GM21390 (cell line): ENCODE measurements at regions not wholly inside any gene's neighbourhood (a gene's known extent, or its start where the extent isn't known, plus 50 kb on each side); places are given as distances from the start of the nearest gene placed in this dataset.

Experiments
- ATAC-seq: cut with Tn5 transposase; IDR thresholded peaks from one replicate; pipeline ENCODE4 v1.9.1; 2021; ENCODE audit not compliant: unreplicated experiment

DNA sequence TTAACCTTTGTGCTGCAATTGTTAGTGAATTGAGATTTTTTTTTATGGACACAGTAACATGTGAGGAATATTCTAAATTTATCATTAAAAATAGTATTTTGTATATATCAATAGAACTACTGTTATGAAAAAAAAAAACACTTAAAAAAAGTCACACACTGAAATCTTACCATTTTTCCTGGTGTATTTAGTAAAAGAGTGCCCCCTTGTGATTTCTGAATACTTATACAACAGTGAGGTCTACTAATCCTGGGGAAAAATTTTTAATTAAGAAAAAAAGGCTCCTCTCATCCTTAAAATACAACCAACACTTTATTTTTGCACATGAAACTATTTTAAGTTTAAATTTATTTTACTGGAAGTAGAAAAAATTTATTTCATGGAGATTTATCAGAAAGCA is 56.4 kb upstream of the SPOCK3 start:
- ATAC-seq = no peak

DNA sequence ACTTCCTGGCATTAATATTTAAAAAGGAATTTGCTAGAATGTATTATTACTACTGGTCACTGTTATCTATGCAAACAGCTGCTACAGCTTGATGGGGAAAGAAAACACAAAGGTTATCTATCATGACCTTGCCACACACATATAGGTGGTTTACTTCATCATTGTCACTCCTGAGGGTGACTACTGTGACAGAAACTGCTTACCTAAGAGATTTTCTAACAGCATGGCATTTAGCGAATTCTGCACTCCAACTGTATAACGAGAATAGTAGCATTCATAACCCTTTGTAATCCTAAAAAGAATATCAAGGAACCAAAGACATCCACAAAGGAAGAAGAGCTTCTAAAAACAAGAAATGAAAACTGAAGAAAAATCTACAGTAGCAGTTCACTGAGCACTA is 74.6 kb upstream of the SPOCK3 start:
- no peak for ATAC-seq

DNA sequence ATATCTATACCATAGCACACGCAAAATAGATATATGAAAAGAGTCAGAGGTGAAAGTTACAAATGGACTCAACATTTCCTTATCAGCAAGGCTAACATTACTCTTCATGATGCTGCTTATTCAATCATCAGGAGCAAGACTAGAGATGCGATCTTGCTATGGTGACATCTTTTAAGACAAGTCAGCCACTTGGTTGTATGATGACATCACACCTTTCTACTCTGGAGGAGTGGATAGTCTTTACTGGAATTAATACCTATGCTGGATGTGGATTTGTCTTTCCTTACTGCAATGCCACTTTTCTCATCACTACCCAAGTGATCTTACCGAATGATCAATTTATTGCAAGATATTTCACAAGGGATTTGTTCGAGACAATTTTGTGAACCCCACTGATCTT is 87.0 kb upstream of the SPOCK3 start:
- ATAC-seq = no peak

DNA sequence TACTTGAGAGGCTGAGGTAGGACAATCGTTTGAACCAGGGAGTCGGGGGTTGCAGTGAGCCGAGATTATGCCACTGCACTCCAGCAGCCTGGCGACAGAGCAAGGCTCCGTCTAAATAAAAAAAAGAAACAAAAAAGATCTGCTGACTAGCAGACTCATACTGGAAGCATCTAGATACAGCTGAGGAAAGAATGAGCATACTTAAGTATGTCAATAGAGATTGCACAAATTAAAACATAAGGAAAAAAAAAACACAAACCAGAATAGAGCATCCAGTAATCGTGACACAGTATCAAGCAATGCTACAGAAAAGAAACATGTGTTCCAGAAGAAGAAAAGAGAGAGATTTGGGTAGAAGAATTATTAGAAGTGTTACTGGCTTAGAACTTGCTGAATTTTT is 105.5 kb upstream of the SPOCK3 start:
- ATAC-seq = no peak

DNA sequence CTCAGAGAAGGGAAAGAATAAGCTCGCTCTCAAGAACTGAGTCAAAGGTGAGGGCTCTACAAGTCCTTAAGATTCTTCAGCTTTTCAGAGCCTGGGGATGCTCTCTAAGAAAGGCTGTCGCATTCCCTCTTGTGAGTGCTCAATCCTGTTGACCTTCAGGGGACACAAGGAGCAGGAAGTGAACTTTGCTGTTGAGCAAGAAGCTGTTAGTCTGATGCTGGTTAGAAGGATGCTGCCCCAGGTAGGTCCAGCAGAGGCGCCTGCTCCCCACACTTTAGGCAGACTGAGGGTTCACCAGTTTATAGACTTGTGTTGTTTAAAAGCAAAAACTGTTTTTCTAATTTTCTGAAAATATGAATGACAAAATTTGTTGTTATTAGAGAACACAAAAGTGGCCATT is 125.4 kb upstream of the SPOCK3 start:
- no peak for ATAC-seq

DNA sequence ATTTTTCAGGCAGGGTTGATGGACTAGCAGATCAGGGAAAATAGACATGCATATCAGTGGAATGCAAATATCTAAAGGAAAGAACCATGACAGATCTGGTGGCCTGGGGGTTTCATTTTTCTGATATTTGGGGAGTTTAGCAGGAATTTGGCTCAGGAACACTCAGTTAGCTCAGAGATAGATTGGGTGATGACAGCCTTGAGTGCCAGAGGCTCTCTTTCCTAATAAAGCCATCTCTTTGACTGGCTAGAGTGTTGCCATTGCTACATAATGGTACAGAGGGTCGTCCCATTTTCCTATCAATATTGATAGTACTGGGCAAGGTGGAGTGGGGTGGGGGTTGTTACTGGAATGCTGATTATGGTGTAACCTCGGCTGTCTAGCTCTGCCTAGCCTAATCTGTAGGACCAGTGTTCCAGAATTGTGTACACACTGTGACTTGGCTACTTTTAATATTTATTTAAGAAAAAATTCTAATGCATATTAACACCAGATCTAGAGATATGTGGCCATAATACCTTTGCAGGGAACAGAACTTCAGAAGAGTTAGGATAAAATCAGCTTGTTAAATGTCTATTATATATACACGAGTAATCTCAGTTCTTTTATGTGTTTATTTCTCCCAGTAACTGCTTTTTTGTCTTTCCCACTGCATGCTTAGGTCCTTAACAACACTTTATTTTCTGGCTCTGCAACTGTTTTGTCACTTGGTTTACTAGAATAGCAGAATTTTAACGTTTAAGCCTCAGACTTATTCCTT is 145.0 kb upstream of the SPOCK3 start:
- ATAC-seq = no peak

DNA sequence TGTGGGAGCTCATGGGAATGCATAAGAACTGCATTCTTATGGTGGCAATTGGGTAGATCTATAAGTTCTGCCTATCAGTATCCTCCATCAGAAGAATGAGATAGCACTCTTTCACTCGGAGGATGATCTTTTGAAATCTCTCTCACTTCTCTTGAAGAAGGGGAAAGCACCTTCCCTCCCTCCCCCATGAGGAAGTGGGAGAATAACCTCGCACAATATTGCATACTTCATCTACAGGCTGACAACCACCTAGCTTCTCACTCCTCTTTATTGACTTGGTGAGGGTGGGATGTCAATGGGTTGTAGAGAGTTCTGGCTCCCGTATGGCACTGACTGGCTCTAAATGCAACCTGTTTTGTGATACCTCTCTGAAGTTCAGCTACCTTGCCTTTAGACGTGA is 146.7 kb upstream of the SPOCK3 start:
- no peak for ATAC-seq

DNA sequence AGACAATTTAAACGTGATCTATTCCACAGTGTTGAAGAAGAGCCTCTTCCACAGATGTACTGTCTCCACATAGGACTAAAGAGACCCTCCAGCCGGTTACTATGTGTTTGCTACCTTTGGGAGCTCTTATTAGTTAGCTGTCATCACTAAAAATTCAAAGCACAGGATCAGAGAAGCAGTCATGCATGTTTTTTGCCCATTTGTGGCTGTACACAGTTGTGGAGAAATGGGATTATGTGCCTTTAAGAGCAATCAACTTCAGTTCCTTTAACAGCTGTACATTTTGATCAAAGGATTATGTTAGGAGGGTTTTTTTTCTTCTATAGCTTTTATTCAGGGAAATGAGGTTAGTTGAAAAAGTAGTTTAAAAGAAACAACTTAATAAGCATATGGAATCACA is 149.0 kb upstream of the SPOCK3 start:
- ATAC-seq = no peak

DNA sequence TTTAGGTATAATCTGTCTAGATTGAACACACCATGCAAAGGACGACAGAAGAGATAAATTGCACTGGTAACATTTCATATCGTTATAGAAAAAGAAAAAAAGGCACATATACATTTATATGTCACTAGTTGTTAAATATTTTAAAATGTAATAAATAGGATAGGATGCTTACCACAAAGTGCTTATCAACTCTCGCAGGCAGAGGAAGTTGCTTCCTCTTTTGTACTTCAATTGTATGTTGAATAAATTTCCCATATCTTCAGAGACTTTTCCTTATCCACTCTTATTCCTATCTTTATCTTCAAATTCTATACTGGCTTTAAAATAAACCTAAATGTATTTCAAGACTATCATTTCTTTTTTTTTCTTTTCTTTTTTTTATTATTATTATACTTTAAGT is 163.3 kb upstream of the SPOCK3 start:
- ATAC-seq = no peak

DNA sequence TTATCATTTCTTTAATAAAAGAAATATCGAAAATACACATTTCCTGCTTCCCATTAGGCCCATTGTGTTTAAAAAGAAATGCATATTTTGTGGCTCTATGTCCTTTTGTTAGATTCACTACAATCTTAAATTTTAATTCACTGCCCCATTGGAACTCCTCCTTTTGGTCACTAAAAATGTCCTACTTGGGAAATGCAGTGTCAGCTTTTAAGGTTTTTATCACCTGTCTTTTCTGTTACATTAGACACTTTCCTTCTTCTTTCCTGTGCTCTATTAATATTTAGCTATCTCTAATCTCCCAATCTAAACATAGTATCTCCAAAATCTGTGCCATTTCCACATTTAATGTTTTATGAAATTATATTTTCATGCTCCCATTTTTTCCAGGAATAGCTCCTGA is 164.9 kb upstream of the SPOCK3 start:
- no peak for ATAC-seq

DNA sequence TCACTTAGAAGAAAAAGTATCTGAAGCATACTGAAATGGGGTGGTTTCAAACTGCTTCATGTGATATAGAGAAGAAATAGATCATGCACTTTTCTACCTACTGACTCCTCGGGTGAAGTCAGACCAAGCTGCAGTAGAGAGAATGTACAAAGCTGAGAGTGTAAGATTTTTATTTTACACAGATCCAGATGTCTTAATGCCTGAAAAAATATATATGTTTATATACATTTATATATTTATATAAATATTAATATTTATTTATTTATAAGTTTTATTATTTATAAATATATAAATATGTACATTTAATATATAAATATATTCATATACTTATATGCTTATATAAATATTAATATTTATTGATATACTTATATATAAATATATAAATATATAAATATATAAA is 171.9 kb upstream of the SPOCK3 start:
- no peak for ATAC-seq

DNA sequence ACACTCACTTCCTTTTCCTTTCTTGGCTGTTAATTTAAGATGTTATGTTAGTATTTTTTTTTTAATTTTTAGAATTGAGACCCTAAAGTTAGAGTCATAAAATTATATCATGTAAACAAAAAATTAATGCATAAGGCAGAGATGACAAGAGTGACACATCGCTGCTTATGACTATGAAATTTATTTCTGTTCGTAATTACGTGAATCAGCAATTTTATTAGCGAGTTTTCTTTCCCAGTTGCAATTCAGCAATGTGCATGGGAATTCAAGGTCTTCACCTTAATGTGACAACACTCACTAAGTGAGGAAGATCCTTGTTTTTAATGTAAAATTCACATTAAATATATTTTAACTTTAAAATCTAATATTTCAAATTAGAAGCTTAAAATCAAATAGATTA is 181.2 kb upstream of the SPOCK3 start:
- no peak for ATAC-seq

DNA sequence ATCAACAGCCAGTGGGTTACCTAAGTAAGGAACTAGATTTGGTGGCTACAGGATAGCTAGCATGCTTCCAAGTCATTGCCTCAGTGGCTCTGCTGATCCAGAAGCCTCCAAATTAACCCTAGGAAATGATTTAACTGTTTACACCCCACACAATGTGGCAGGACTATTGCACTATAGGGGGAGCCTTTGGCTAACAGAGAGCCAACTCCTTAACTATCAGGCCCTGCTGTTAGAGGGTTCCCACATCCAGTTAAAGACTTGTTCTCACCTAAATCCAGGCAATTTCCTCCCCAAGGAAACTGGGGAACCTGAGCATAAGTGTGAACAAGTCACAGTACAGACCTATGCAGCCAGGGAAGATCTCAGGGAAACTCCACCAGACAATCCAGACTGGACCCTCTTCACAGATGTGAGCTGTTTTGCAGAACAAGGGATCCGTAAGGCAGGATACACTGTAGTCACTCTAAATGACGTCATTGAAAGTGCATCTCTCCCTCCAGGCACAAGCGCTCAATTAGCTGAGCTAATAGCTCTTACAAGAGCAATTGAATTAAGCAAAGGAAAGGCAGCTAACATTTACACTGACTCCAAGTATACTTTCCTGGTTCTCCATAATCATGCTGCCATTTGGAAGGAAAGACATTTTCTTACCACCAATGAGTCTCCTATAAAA is 185.3 kb upstream of the SPOCK3 start:
- no peak for ATAC-seq

DNA sequence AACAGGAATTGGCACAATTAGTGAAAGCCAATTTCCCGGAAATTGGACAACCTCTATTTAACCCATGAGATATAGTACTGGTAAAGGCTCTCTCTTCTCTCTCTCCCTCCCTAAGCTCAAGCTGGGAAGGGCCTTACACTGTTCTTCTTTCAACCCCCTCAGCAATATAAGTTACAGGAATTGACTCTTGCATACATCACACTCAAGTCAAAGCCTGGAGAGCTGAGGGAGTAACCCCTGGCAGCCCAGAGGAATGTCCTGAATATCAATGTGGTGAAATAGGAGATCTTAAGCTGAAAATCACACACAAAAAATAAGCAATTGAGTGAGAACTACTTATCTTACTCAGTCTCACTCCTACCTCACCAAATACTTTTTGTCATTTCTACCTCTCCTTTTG is 186.9 kb upstream of the SPOCK3 start:
- ATAC-seq = no peak

DNA sequence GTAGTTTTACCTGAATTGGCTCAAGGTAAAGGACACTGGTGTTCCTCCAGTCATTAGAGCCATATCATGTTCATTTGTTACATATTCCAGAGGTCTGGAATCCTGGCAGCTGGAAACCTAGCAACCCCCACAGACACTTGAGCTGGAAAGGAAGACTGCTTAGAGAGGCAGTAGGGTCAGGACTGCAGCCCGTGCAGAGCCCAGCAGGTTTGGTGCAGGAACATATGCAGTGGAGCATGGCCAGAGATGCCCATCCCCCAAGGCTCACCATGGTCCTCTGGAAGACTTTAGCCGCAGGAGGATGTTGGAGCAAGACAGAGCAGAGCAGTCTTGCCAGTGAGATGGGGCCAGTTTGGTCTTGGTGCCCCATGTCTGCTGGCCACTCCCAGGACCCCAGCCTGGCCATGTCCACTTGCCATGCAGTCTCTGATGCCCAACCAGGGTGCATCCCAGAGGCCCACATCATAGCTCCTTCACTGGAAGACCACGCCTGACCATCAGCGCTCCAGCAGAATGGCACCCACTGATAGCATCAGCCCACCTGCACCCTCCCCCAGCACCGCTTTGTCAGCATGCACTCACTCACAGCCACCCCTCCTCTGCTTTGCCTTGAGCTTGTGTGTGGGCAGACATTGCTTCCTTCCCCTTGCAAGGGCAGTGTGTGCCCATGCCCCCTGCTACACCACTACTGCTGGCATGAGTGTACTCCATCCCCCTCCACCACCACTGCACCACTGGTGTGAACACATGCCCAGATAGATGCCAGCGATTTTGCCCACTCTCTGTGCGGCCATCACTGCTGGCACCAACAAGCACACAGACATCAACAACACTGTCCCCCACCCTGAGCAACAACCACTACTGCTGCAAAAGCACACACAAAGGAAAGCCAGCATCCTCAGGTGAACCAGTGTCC is 190.3 kb upstream of the SPOCK3 start:
- no peak for ATAC-seq

DNA sequence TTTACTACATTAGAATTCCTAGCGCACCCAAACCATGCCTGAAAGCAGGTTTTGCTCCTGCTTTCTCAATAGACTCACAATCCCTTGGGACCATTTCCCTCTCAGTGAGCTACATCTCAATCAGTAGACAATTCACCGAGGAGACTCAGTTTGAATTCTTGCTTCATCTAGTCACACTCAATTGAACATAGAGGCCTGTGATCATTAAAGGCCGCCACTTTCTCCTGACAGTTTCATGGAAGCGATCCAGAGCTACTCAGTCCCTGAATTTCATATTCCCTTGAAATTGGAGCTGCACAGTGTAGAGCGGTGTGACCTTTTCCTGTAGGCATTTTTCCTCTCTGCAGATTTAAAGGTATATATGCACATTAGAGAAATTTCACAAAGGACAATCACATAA is 193.9 kb upstream of the SPOCK3 start:
- no peak for ATAC-seq

DNA sequence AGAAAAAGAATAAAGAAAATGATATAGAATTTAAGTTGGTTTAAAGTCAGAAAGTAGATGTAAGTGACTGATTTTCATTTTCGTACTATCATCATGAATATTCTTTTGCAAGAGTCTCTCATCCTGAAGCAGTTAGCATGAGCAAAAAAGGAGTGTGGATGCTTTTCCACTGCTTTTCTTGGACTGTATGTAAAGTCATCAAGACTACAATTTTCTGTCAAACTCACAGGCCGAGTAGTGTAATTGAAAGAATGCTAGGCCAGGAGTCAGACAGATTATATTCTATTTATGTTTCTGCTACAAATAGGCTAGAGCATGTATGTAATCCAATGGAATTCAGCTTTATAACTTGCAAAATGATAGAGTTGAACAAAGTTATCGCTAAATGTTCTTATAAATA is 197.1 kb upstream of the SPOCK3 start:
- ATAC-seq = no peak

DNA sequence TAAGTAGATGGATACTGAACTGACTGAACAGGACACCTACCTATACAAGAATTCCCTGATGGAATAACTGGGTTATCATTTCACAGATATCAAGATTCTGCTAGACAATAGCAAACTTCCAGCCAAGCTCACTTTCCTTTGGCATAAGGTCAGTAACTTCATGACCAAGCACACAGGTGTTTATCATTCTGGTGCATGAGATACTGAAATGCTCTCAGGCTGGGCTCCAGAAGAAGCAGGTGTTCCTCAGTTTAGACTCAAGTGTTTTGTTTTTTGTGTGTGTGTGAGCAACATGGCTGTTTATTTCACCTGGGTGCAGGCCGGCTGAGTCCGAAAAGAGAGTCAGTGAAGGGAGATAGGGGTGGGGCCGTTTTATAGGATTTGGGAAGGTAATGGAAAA is 201.5 kb upstream of the SPOCK3 start:
- ATAC-seq = no peak

DNA sequence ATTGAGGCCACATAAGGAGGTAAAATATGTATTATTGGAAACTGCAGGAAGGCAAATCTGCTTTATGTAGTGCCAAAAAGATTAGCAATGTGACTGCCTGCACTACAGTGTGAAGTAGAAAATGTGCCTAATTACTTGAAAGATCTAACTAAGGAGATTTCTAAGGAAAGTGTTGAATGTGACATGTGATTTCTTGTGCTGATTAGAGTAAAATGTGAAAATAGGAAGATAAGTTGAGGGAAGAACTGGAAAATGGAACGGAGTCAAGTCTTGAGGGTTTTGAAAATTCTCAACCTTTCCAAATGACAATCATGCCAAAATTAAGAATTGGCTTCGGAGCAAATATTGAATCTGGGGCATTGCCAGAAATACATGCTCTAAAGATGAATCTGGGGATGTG is 209.5 kb upstream of the SPOCK3 start:
- ATAC-seq = no peak

DNA sequence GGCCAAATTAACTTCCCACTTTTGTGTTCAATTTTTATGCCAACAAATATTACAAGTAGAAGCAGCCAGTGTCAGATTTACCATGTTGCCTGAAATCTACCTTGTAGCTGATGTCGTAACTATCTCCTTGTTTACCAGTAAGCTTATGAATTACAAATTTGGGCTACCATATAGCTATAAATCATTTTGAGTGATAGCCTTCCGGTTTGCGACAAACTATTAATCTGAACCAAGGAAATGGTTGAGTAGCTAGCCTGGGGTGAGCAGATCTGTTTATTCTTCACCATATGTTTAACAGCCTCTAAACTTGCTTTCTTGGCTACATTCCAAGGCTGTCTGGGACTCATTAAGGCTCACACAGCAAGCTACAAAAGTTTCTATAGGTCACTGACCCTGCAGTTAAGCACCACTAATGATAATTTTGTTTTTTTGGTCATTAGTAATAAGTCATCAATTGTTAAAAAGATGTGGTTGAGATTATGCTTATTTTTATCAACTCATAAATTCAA is 218.7 kb upstream of the SPOCK3 start:
- no peak for ATAC-seq

DNA sequence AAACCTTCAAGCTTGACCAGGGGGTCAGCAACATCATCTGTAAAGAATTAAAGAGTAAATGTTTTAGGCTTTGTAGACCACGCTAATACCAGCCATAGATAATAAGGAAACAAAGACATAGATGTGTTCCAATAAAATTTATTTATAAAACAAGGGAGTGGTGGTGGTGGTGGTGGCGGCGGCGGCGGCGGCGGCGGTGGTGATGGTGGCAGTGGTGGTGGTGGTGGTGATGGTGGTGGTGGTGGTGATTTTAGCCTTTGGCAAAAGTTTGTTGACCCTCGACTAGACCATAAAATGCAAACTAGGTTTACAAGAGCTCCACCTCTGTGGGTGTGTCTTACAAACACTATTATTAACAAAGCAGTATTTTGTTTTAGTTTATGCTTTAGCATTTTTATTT is 222.3 kb upstream of the SPOCK3 start:
- ATAC-seq = no peak

DNA sequence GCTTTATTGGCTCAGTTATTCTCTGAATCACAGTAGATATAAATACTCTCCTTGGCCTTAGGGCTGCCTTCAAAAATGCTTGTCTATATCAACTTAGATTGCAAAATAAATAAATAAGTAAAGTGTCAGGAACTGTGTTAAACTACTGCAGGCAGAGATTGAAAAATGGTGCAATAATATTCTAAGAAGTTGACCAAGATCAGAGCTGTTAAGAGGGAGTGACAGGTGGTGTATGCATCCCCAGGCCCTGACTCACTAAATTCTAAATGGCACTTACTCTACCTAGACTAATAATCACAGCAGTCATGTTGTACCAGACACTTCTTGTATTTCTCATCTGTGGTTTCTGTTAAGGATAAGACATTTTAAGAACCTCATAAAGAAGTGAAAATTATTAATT is 235.1 kb upstream of the SPOCK3 start:
- ATAC-seq = no peak
